ENCODE measurements at regions not wholly inside any gene's neighbourhood (a gene's known extent, or its start where the extent isn't known, plus 50 kb on each side); places are given as distances from the start of the nearest gene placed in this dataset.

GRCh38 chr12:92505254-92506231 lies 197.2 kb upstream of the PLEKHG7 start:
- SMC1A ChIA-PET (ENCODE audit: uncharacterized antibody, unreplicated experiment), result interaction anchor here (0.6 to 24.0 kb wide), 36 partner anchors 7 to 1123 kb away, joined by 3 to 805 read pairs (median 22); partner anchors contain the start of gene BTG1
- peak; percentile 41 for ATAC-seq
- Histone ChIP-seq H2AFZ (ENCODE audit: control insufficient read depth, low read depth, low read length) (peak overlapping the region; percentile 44), H3K27me3 (replicated peaks in 1 of 2; ENCODE audit: control insufficient read depth in 2 of 2, insufficient read depth in 2 of 2, low read length in 1 of 2) (no peaks in the 10 kb centered on the region), H3K79me2 (ENCODE audit: control insufficient read depth, insufficient read depth, low read length) (peaks cover 6% of the 10 kb centered on the region), H3K36me3 (ENCODE audit: control insufficient read depth in 2 of 2, insufficient read depth in 2 of 2, low read length in 1 of 2) (no peaks in the 10 kb centered on the region), H3K27ac (ENCODE audit: control insufficient read depth, insufficient read depth) (peak overlapping the region; percentile 100), H3K9ac (ENCODE audit: control insufficient read depth, insufficient read depth, low read length) (peak overlapping the region; percentile 75), H3K4me2 (ENCODE audit: control insufficient read depth, insufficient read depth) (peak overlapping the region; percentile 93), H3K4me1 (ENCODE audit: control insufficient read depth, insufficient read depth, low read length) (peaks cover 53% of the 10 kb centered on the region), H3K9me3 (replicated peaks; ENCODE audit: control insufficient read depth, insufficient read depth, low read length) (no peaks in the 10 kb centered on the region; the same call in 2 of the 3 replicates), H3K4me3 (peak overlapping the region; percentile 46), H4K20me1 (ENCODE audit: control insufficient read depth, insufficient read depth) (no peaks in the 10 kb centered on the region)
- POLR2A ChIA-PET, result interaction anchor here (0.6 to 9.0 kb wide), 27 partner anchors 8 to 845 kb away, joined by 3 to 170 read pairs (median 5); partner anchors contain the start of gene BTG1
- FAIRE-seq, result no peak
- TSS peak; percentile 56 for BruUV-seq (replicated peaks)
- 0% methylated on average over 12 of the region's 12 CpGs for WGBS (ENCODE audit: insufficient coverage, insufficient replicate concordance, low lambda C conversion rate, missing lambda C conversion rate)
- intact Hi-C loops (cut with micrococcal nuclease; ENCODE audit: unreplicated experiment) (no loop called here), in situ Hi-C loops (cut with MboI) (no loop called here)
- peak; percentile 86 for DNase-seq (ENCODE audit: low read depth, low spot score)
- RAD21 ChIA-PET (ENCODE audit: unreplicated experiment), result interaction anchor here (0.6 to 11.6 kb wide), 41 partner anchors 11 to 915 kb away, joined by 3 to 356 read pairs (median 7); partner anchors contain the start of gene BTG1
- CTCF ChIA-PET, result interaction anchor here (0.7 to 8.6 kb wide), 26 partner anchors 9 to 1123 kb away, joined by 3 to 179 read pairs (median 7); no protein-coding TSS in a partner anchor
- TF ChIP-seq EGR1 (IDR thresholded peaks at IDR 0.05; ENCODE audit: borderline replicate concordance in 1 of 2, low read depth in 2 of 2, low read length in 2 of 2) (no peak), RB1 (IDR thresholded peaks at IDR 0.05; ENCODE audit: borderline replicate concordance) (no peak), ZSCAN29 (IDR thresholded peaks at IDR 0.05) (no peak), TCF7 (IDR thresholded peaks at IDR 0.05; ENCODE audit: borderline replicate concordance) (no peak), MYC (IDR thresholded peaks at IDR 0.05; ENCODE audit: insufficient read depth, insufficient read length, insufficient replicate concordance, low read length, severe bottlenecking) (no peak), SRF (IDR thresholded peaks at IDR 0.05; ENCODE audit: low read depth in 2 of 2, low read length in 2 of 2) (no peak), CHD1 (IDR thresholded peaks at IDR 0.05; ENCODE audit: low read depth, low read length) (0 out of 2 replicates have a peak, but pooled peaks have one; percentile 37), CHD4 (IDR thresholded peaks at IDR 0.05) (no peak), JUND (IDR thresholded peaks at IDR 0.05; ENCODE audit: low read depth, low read length) (no peak), NBN (IDR thresholded peaks at IDR 0.05) (peak; percentile 90), NFXL1 (IDR thresholded peaks at IDR 0.05; ENCODE audit: borderline replicate concordance) (no peak)
- TF ChIP-seq, protein P1, sequence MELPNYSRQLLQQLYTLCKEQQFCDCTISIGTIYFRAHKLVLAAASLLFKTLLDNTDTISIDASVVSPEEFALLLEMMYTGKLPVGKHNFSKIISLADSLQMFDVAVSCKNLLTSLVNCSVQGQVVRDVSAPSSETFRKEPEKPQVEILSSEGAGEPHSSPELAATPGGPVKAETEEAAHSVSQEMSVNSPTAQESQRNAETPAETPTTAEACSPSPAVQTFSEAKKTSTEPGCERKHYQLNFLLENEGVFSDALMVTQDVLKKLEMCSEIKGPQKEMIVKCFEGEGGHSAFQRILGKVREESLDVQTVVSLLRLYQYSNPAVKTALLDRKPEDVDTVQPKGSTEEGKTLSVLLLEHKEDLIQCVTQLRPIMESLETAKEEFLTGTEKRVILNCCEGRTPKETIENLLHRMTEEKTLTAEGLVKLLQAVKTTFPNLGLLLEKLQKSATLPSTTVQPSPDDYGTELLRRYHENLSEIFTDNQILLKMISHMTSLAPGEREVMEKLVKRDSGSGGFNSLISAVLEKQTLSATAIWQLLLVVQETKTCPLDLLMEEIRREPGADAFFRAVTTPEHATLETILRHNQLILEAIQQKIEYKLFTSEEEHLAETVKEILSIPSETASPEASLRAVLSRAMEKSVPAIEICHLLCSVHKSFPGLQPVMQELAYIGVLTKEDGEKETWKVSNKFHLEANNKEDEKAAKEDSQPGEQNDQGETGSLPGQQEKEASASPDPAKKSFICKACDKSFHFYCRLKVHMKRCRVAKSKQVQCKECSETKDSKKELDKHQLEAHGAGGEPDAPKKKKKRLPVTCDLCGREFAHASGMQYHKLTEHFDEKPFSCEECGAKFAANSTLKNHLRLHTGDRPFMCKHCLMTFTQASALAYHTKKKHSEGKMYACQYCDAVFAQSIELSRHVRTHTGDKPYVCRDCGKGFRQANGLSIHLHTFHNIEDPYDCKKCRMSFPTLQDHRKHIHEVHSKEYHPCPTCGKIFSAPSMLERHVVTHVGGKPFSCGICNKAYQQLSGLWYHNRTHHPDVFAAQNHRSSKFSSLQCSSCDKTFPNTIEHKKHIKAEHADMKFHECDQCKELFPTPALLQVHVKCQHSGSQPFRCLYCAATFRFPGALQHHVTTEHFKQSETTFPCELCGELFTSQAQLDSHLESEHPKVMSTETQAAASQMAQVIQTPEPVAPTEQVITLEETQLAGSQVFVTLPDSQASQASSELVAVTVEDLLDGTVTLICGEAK (IDR thresholded peaks at IDR 0.05; ENCODE audit: borderline replicate concordance), result peak; percentile 51; the same call in 1 of the 2 replicates
- TF ChIP-seq, protein P2, sequence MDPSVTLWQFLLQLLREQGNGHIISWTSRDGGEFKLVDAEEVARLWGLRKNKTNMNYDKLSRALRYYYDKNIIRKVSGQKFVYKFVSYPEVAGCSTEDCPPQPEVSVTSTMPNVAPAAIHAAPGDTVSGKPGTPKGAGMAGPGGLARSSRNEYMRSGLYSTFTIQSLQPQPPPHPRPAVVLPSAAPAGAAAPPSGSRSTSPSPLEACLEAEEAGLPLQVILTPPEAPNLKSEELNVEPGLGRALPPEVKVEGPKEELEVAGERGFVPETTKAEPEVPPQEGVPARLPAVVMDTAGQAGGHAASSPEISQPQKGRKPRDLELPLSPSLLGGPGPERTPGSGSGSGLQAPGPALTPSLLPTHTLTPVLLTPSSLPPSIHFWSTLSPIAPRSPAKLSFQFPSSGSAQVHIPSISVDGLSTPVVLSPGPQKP (IDR thresholded peaks at IDR 0.05; ENCODE audit: low read depth, low read length), result peak; percentile 10; the same call in 1 of the 2 replicates

Measured in GM12878 (cell line).